H9 (cell line): ENCODE measurements at regions not wholly inside any gene's neighbourhood (a gene's known extent, or its start where the extent isn't known, plus 50 kb on each side); places are given as distances from the start of the nearest gene placed in this dataset.

Experiments
- DNase-seq: peaks from one replicate; pipeline ENCODE4 v3.0.0-alpha.2; 2017
- H2AFZ ChIP-seq: one replicate; pipeline ENCODE4 v1.6.1; 2013; ENCODE audit warnings: mild to moderate bottlenecking, low read length, control low read depth, moderate library complexity
- H2AK5ac ChIP-seq: 2 replicates; pipeline ENCODE4 v1.6.1; 2013; ENCODE audit warnings: low read length, control low read depth, mixed read lengths; ENCODE audit not compliant: insufficient read length
- H2BK120ac ChIP-seq: one replicate; pipeline ENCODE4 v1.6.1; 2013; ENCODE audit warnings: low read depth, mild to moderate bottlenecking, low read length, control low read depth, inconsistent platforms; ENCODE audit not compliant: poor library complexity, severe bottlenecking
- H2BK12ac ChIP-seq: 2 replicates; pipeline ENCODE4 v1.6.1; 2013; ENCODE audit warnings: low read length, control low read depth, mixed read lengths, low read depth; ENCODE audit not compliant: insufficient read length
- H2BK15ac ChIP-seq: 2 replicates; pipeline ENCODE4 v1.6.1; 2013; ENCODE audit warnings: low read depth, low read length, control low read depth
- H2BK20ac ChIP-seq: one replicate; pipeline ENCODE4 v1.6.1; 2013; ENCODE audit warnings: low read depth, mild to moderate bottlenecking, low read length, control low read depth, inconsistent platforms; ENCODE audit not compliant: poor library complexity, severe bottlenecking
- H2BK5ac ChIP-seq: 2 replicates; pipeline ENCODE4 v1.6.1; 2013; ENCODE audit warnings: low read length, control low read depth, mixed read lengths; ENCODE audit not compliant: insufficient read length
- H3K14ac ChIP-seq: 2 replicates; pipeline ENCODE4 v1.6.1; 2013; ENCODE audit warnings: low read length, control low read depth; ENCODE audit not compliant: insufficient read depth
- H3K18ac ChIP-seq: 2 replicates; pipeline ENCODE4 v1.6.1; 2013; ENCODE audit warnings: low read depth, mild to moderate bottlenecking, mixed read lengths, low read length, control low read depth; ENCODE audit not compliant: insufficient read length
- H3K23ac ChIP-seq: 2 replicates; pipeline ENCODE4 v1.6.1; 2013; ENCODE audit warnings: low read length, control low read depth, mixed read lengths, low read depth; ENCODE audit not compliant: insufficient read length
- H3K23me2 ChIP-seq: 2 replicates; pipeline ENCODE4 v1.6.1; 2013; ENCODE audit warnings: low read depth, mild to moderate bottlenecking, mixed read lengths, low read length, control low read depth; ENCODE audit not compliant: insufficient read length, poor library complexity, severe bottlenecking
- H3K27ac ChIP-seq: 2 replicates; pipeline ENCODE4 v1.5.1; 2013; ENCODE audit warnings: low read length, control low read depth, mixed read lengths, low read depth; ENCODE audit not compliant: insufficient read length
- H3K27me3 ChIP-seq: 2 replicates; pipeline ENCODE4 v1.6.1; 2013; ENCODE audit warnings: low read length, control low read depth, inconsistent platforms; ENCODE audit not compliant: insufficient read depth
- H3K4ac ChIP-seq: 2 replicates; pipeline ENCODE4 v1.6.1; 2013; ENCODE audit warnings: low read depth, mild to moderate bottlenecking, control low read depth, inconsistent platforms, low read length, moderate library complexity
- H3K4me1 ChIP-seq: 2 replicates; pipeline ENCODE4 v1.6.1; 2013; ENCODE audit warnings: low read length, control low read depth, inconsistent platforms; ENCODE audit not compliant: insufficient read depth
- H3K4me2 ChIP-seq: 2 replicates; pipeline ENCODE4 v1.6.1; 2013; ENCODE audit warnings: low read length, control low read depth, mixed read lengths; ENCODE audit not compliant: insufficient read length, insufficient read depth
- H3K56ac ChIP-seq: 2 replicates; pipeline ENCODE4 v1.6.1; 2013; ENCODE audit warnings: low read depth, mild to moderate bottlenecking, mixed read lengths, low read length, control low read depth; ENCODE audit not compliant: insufficient read length
- H3K79me1 ChIP-seq: 2 replicates; pipeline ENCODE4 v1.6.1; 2013; ENCODE audit warnings: low read depth, mild to moderate bottlenecking, moderate library complexity, low read length, control low read depth, inconsistent platforms; ENCODE audit not compliant: insufficient read depth, poor library complexity, severe bottlenecking
- H3K79me2 ChIP-seq: 2 replicates; pipeline ENCODE4 v1.6.1; 2013; ENCODE audit warnings: low read length, control low read depth, inconsistent platforms; ENCODE audit not compliant: insufficient read depth
- H3K9ac ChIP-seq: 2 replicates; pipeline ENCODE4 v1.6.1; 2013; ENCODE audit warnings: low read length, control low read depth, mixed read lengths; ENCODE audit not compliant: insufficient read length; ENCODE audit errors: extremely low read depth
- H3K9me3 ChIP-seq: one replicate; pipeline ENCODE4 v1.6.1; 2013; ENCODE audit warnings: low read depth, low read length, inconsistent platforms; ENCODE audit not compliant: control insufficient read depth
- H3T11ph ChIP-seq: one replicate; pipeline ENCODE4 v1.6.1; 2013; ENCODE audit warnings: mild to moderate bottlenecking, low read length, control low read depth, inconsistent platforms
- H4K20me1 ChIP-seq: one replicate; pipeline ENCODE4 v1.6.1; 2013; ENCODE audit not compliant: control insufficient read depth, insufficient read length, insufficient read depth
- H4K5ac ChIP-seq: 2 replicates; pipeline ENCODE4 v1.6.1; 2013; ENCODE audit warnings: low read depth, mild to moderate bottlenecking, mixed read lengths, low read length, control low read depth; ENCODE audit not compliant: insufficient read length
- H4K8ac ChIP-seq: replicated peaks from 2 replicates; pipeline ENCODE4 v1.6.1; 2013; ENCODE audit warnings: low read length, control low read depth, mixed read lengths, low read depth; ENCODE audit not compliant: insufficient read length
- H4K91ac ChIP-seq: 2 replicates; pipeline ENCODE4 v1.6.1; 2013; ENCODE audit warnings: low read depth, mild to moderate bottlenecking, moderate library complexity, mixed read lengths, low read length, control low read depth; ENCODE audit not compliant: insufficient read length
- H3K27ac Mint-ChIP-seq, 3 experiments: 2 replicates in 2 of 3; 3 replicates in 1 of 3; pipeline ENCODE4 v1.8.0; 2020 to 2021; ENCODE audit warnings: mixed read lengths in 3 of 3, mild to moderate bottlenecking in 1 of 3, moderate library complexity in 1 of 3
- H3K27me3 Mint-ChIP-seq: 2 replicates; pipeline ENCODE4 v1.8.0; 2021; ENCODE audit warnings: low read depth, mild to moderate bottlenecking, moderate library complexity, mixed read lengths
- H3K36me3 Mint-ChIP-seq, 3 experiments: 2 replicates in 2 of 3; 3 replicates in 1 of 3; pipeline ENCODE4 v1.8.0; 2020 to 2021; ENCODE audit warnings: low read depth in 3 of 3, mixed read lengths in 3 of 3; ENCODE audit not compliant: insufficient read depth in 1 of 3
- H3K4me1 Mint-ChIP-seq, 2 experiments: 2 replicates each; pipeline ENCODE4 v1.8.0; 2020; ENCODE audit warnings: mixed read lengths in 2 of 2
- H3K4me3 Mint-ChIP-seq, 2 experiments: 2 replicates in 1 of 2; 3 replicates in 1 of 2; pipeline ENCODE4 v1.8.0; 2020 to 2021; ENCODE audit warnings: mild to moderate bottlenecking in 2 of 2, mixed read lengths in 2 of 2, moderate library complexity in 1 of 2
- H3K9me3 Mint-ChIP-seq, 2 experiments: 2 replicates in 1 of 2; 3 replicates in 1 of 2; pipeline ENCODE4 v1.8.0; 2020; ENCODE audit warnings: mild to moderate bottlenecking in 2 of 2, mixed read lengths in 2 of 2, moderate library complexity in 1 of 2
- WGBS: extraction: QIAGEN DNeasy Blood & Tissue Kit; methylation state at CpG from one replicate; pipeline ENCODE4 v1.1.7; 2013; ENCODE audit warnings: missing lambda C conversion rate, low lambda C conversion rate, mixed read lengths; ENCODE audit not compliant: insufficient read length; ENCODE audit errors: extremely low coverage; 5-methylcytosine and 5-hydroxymethylcytosine counted together
- TF ChIP-seq, protein P1 (sequence below): fragments of 200-600 bp; sonication (generic); conservative IDR thresholded peaks from 3 replicates; pipeline ENCODE4 v1.8.0; 2021; ENCODE audit warnings: antibody characterized with exemption, mild to moderate bottlenecking

DNA sequence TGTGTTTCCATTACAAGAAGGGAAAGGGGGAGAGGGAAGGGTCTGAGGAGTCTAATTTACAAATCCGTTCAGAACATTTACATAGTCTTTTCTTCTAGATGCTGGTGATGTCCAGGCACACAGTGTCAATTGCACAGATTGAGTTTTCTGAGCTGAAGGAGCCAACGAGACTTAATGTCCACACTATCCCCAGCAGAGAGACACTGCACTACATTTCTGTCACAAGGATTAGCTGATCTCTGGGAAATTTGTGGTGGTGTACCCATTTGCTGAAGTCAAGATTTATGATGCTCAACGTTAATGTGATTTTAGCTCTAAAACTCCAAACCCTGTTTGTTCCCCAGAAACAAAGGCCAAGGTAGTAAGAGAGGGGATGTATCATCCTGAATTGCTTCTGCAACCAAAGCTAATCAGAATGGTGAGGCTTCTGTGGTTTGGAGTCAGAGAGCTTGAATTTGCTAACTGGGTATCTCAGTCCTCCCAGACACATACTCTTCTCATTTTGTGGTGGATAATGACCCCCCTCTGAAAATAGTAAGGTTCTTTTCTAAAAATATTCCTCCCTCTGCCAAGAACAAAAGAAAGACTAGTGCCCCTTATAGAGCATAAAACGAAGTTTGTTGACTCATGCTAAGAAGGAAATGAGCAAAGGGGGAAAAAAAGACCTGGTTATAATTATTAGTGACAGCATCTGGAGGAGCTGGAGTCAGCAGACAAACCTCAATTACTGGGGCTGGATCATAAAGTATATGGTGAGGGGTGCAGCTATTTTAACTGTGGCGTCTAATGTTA is 416.9 kb downstream of the PSAT1 start:
- peaks cover 3% of the 10 kb centered on the region; the same call in 1 of the 2 replicates for H3K4me1 ChIP-seq
- H3K23ac ChIP-seq: no peak overlapping the region
- H3K9me3 ChIP-seq: no peaks in the 10 kb centered on the region
- no peak overlapping the region for H2BK15ac ChIP-seq
- no peak overlapping the region for H2BK5ac ChIP-seq
- H3K14ac ChIP-seq: no peak overlapping the region
- no peak overlapping the region for H4K8ac ChIP-seq
- H2BK20ac ChIP-seq: no peak overlapping the region
- Mint-ChIP-seq H3K4me1 (peaks cover 22 to 25% of the 10 kb centered on the region in 2 experiments), H3K27ac (no peak overlapping the region), H3K36me3 (peaks cover 0 to 4% (median 1%) of the 10 kb centered on the region in 3 experiments; a peak in 1 of 7 replicates), H3K27me3 (no peaks in the 10 kb centered on the region), H3K4me3 (no peak overlapping the region), H3K9me3 (peaks cover 0 to 2% of the 10 kb centered on the region in 2 experiments; a peak in 1 of 5 replicates)
- no peak overlapping the region for H3K4ac ChIP-seq
- no peak overlapping the region for H2BK12ac ChIP-seq
- no peaks in the 10 kb centered on the region for H3K79me2 ChIP-seq
- no peak overlapping the region for H3T11ph ChIP-seq
- no peak for DNase-seq
- no peak overlapping the region for H2AFZ ChIP-seq
- H3K27ac ChIP-seq: no peak overlapping the region
- H2BK120ac ChIP-seq: no peak overlapping the region
- no peak overlapping the region for H3K56ac ChIP-seq
- no CpG with 5 or more reads among the region's 5 CpGs for WGBS
- H3K23me2 ChIP-seq: no peaks in the 10 kb centered on the region
- H4K91ac ChIP-seq: no peak overlapping the region
- no peak overlapping the region for H2AK5ac ChIP-seq
- H4K20me1 ChIP-seq: no peaks in the 10 kb centered on the region
- H3K18ac ChIP-seq: no peak overlapping the region
- TF ChIP-seq, protein P1, sequence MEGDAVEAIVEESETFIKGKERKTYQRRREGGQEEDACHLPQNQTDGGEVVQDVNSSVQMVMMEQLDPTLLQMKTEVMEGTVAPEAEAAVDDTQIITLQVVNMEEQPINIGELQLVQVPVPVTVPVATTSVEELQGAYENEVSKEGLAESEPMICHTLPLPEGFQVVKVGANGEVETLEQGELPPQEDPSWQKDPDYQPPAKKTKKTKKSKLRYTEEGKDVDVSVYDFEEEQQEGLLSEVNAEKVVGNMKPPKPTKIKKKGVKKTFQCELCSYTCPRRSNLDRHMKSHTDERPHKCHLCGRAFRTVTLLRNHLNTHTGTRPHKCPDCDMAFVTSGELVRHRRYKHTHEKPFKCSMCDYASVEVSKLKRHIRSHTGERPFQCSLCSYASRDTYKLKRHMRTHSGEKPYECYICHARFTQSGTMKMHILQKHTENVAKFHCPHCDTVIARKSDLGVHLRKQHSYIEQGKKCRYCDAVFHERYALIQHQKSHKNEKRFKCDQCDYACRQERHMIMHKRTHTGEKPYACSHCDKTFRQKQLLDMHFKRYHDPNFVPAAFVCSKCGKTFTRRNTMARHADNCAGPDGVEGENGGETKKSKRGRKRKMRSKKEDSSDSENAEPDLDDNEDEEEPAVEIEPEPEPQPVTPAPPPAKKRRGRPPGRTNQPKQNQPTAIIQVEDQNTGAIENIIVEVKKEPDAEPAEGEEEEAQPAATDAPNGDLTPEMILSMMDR: no peak
- H3K9ac ChIP-seq: no peak overlapping the region
- no peak overlapping the region for H4K5ac ChIP-seq
- no peaks in the 10 kb centered on the region for H3K27me3 ChIP-seq
- H3K4me2 ChIP-seq: no peak overlapping the region
- H3K79me1 ChIP-seq: no peaks in the 10 kb centered on the region
